ENCODE measurements at regions not wholly inside any gene's neighbourhood (a gene's known extent, or its start where the extent isn't known, plus 50 kb on each side); places are given as distances from the start of the nearest gene placed in this dataset.

GRCh38 chr6:141677598-141678211, 455.0 kb upstream of the GJE1 start:
- DNase-seq (ENCODE audit: low read depth), result peak; percentile 38

- DNase-seq (ENCODE audit: low read depth), result peak; percentile 33
These were observed 456.8 kb upstream of the GJE1 start for GRCh38 chr6:141675957-141676356.

GRCh38 chr6:141669141-141669540, 463.6 kb upstream of the GJE1 start:
- no peak for DNase-seq (ENCODE audit: low read depth)

GRCh38 chr6:141667580-141668309, 465.0 kb upstream of the GJE1 start:
- DNase-seq (ENCODE audit: low read depth), result no peak

- DNase-seq (ENCODE audit: low read depth), result no peak
These were observed 466.5 kb upstream of the GJE1 start for GRCh38 chr6:141666187-141666586.

- no peak for DNase-seq (ENCODE audit: low read depth)
These were observed 468.0 kb upstream of the GJE1 start for GRCh38 chr6:141664744-141665143.

- DNase-seq (ENCODE audit: low read depth), result no peak
These were observed 473.1 kb upstream of the GJE1 start for GRCh38 chr6:141659582-141659981.

GRCh38 chr6:141658696-141659095, 474.0 kb upstream of the GJE1 start:
- no peak for DNase-seq (ENCODE audit: low read depth)

- DNase-seq (ENCODE audit: low read depth), result no peak
These were observed 474.9 kb upstream of the GJE1 start for GRCh38 chr6:141657812-141658211.

GRCh38 chr6:141653590-141653989, 479.1 kb upstream of the GJE1 start:
- DNase-seq (ENCODE audit: low read depth), result no peak

GRCh38 chr6:141641951-141642350, 490.8 kb upstream of the GJE1 start:
- DNase-seq (ENCODE audit: low read depth), result no peak

- DNase-seq (ENCODE audit: low read depth), result no peak
These were observed 491.3 kb upstream of the GJE1 start for GRCh38 chr6:141641406-141641805.

GRCh38 chr6:141635621-141636020, 497.1 kb upstream of the GJE1 start:
- no peak for DNase-seq (ENCODE audit: low read depth)

- no peak for DNase-seq (ENCODE audit: low read depth)
These were observed 498.5 kb upstream of the GJE1 start for GRCh38 chr6:141634269-141634668.

GRCh38 chr6:141624301-141624700, 508.4 kb upstream of the GJE1 start:
- DNase-seq (ENCODE audit: low read depth), result no peak

GRCh38 chr6:141618180-141618581, 514.5 kb upstream of the GJE1 start:
- no peak for DNase-seq (ENCODE audit: low read depth)

- DNase-seq (ENCODE audit: low read depth), result peak; percentile 17
These were observed 522.0 kb upstream of the GJE1 start for GRCh38 chr6:141610741-141611140.

- DNase-seq (ENCODE audit: low read depth), result no peak
These were observed 524.8 kb upstream of the GJE1 start for GRCh38 chr6:141607956-141608355.

- peak; percentile 4 for DNase-seq (ENCODE audit: low read depth)
These were observed 534.2 kb upstream of the GJE1 start for GRCh38 chr6:141598487-141598886.

- DNase-seq (ENCODE audit: low read depth), result no peak
These were observed 537.9 kb upstream of the GJE1 start for GRCh38 chr6:141594874-141595273.

- no peak for DNase-seq (ENCODE audit: low read depth)
These were observed 539.4 kb upstream of the GJE1 start for GRCh38 chr6:141593311-141593710.

- DNase-seq (ENCODE audit: low read depth), result peak; percentile 79
These were observed 545.1 kb upstream of the GJE1 start for GRCh38 chr6:141587482-141588266.

GRCh38 chr6:141580988-141581552, 551.7 kb upstream of the GJE1 start:
- DNase-seq (ENCODE audit: low read depth), result peak; percentile 65

Measured in fibroblast of gingiva (primary cell).